SU-DHL-6 (cell line): ENCODE measurements at regions not wholly inside any gene's neighbourhood (a gene's known extent, or its start where the extent isn't known, plus 50 kb on each side); places are given as distances from the start of the nearest gene placed in this dataset.

ENCODE experiments used
- H2AFZ ChIP-seq: fragments of 200-600 bp; sonication (generic); 2 replicates; pipeline ENCODE4 v1.6.1; 2014; ENCODE audit warnings: low read depth, mild to moderate bottlenecking, moderate library complexity, mixed read lengths, antibody characterized with exemption, low read length; ENCODE audit not compliant: severe bottlenecking
- H3F3A ChIP-seq: fragments of 200-600 bp; shearing (Covaris generic); 2 replicates; pipeline ENCODE4 v1.6.0; 2016; ENCODE audit warnings: antibody characterized with exemption, mild to moderate bottlenecking; ENCODE audit not compliant: insufficient read depth
- H3K27ac ChIP-seq: fragments of 200-600 bp; sonication (generic); 2 replicates; pipeline ENCODE4 v1.5.1; 2016; ENCODE audit warnings: low read depth, mild to moderate bottlenecking, low read length, moderate library complexity, mixed read lengths
- H3K27me3 ChIP-seq: fragments of 200-600 bp; sonication (generic), shearing (Covaris generic); 2 replicates; pipeline ENCODE4 v1.6.0; 2014; ENCODE audit warnings: mild to moderate bottlenecking, low read length
- H3K36me3 ChIP-seq: fragments of 200-600 bp; sonication (generic); 2 replicates; pipeline ENCODE4 v1.6.1; 2014; ENCODE audit warnings: mild to moderate bottlenecking, low read length, mixed read lengths
- H3K4me2 ChIP-seq: fragments of 300-600, 200-600 bp; shearing (Covaris generic), sonication (generic); 2 replicates; pipeline ENCODE4 v1.6.0; 2014; ENCODE audit warnings: low read length, low read depth, mild to moderate bottlenecking; ENCODE audit not compliant: poor library complexity, severe bottlenecking
- H3K4me3 ChIP-seq: fragments of 200-600 bp; sonication (generic); 2 replicates; pipeline ENCODE4 v1.5.1; 2014; ENCODE audit warnings: antibody characterized with exemption, low read length, mild to moderate bottlenecking, mixed read lengths; ENCODE audit not compliant: insufficient read depth, poor library complexity, severe bottlenecking
- H3K79me2 ChIP-seq: fragments of 200-600 bp; sonication (generic); 2 replicates; pipeline ENCODE4 v1.6.1; 2014; ENCODE audit warnings: mild to moderate bottlenecking, low read length, moderate library complexity; ENCODE audit not compliant: insufficient read depth
- H3K9ac ChIP-seq: fragments of 200-600 bp; sonication (generic); 2 replicates; pipeline ENCODE4 v1.7.0; 2014; ENCODE audit warnings: mild to moderate bottlenecking, low read length
- H3K9me2 ChIP-seq: fragments of 200-600 bp; sonication (generic); replicated peaks from 2 replicates; pipeline ENCODE4 v1.6.1; 2014; ENCODE audit warnings: low read length; ENCODE audit not compliant: insufficient read depth
- H3K9me3 ChIP-seq: fragments of 200-600 bp; sonication (generic); 2 replicates; pipeline ENCODE4 v1.6.1; 2014; ENCODE audit warnings: low read length, mixed read lengths; ENCODE audit not compliant: insufficient read depth
- H4K20me1 ChIP-seq: fragments of 200-600 bp; sonication (generic); 2 replicates; pipeline ENCODE4 v1.6.1; 2014; ENCODE audit warnings: low read depth, mild to moderate bottlenecking, antibody characterized with exemption, low read length, moderate library complexity, mixed read lengths
- CTCF ChIP-seq: fragments of 200-600 bp; sonication (generic); IDR thresholded peaks from one replicate; pipeline ENCODE4 v1.5.1; 2017; ENCODE audit warnings: antibody characterized with exemption, mild to moderate bottlenecking, low read length, moderate library complexity; ENCODE audit not compliant: insufficient read depth, poor library complexity, severe bottlenecking
- EZH2phosphoT487 ChIP-seq: fragments of 200-600 bp; sonication (generic), shearing (Covaris generic); conservative IDR thresholded peaks from 2 replicates; pipeline ENCODE4 v1.6.1; 2018; ENCODE audit warnings: mild to moderate bottlenecking, antibody characterized with exemption, low read length, moderate library complexity, mixed read lengths

GRCh38 chr2:88873620-88874019, 182.1 kb downstream of the RPIA start:
- no peaks in the 10 kb centered on the region for H3K36me3 ChIP-seq
- no peaks in the 10 kb centered on the region for H3K27me3 ChIP-seq
- no peak overlapping the region for H2AFZ ChIP-seq
- H3K4me3 ChIP-seq: no peak overlapping the region
- no peak overlapping the region for H3K4me2 ChIP-seq
- no peaks in the 10 kb centered on the region for H3K9me2 ChIP-seq
- H3F3A ChIP-seq: no peaks in the 10 kb centered on the region
- H3K9me3 ChIP-seq: no peaks in the 10 kb centered on the region
- no peak overlapping the region for H3K27ac ChIP-seq
- H3K9ac ChIP-seq: no peak overlapping the region
- H4K20me1 ChIP-seq: no peaks in the 10 kb centered on the region
- H3K79me2 ChIP-seq: no peaks in the 10 kb centered on the region
- TF ChIP-seq CTCF (no peak), EZH2phosphoT487 (no peak)

- H4K20me1 ChIP-seq: no peaks in the 10 kb centered on the region
- no peak for TF ChIP-seq CTCF
- no peak for TF ChIP-seq EZH2phosphoT487
- no peak overlapping the region for H3K4me3 ChIP-seq
- H3K4me2 ChIP-seq: no peak overlapping the region
- no peaks in the 10 kb centered on the region for H3K27me3 ChIP-seq
- no peaks in the 10 kb centered on the region for H3K79me2 ChIP-seq
- no peak overlapping the region for H3K9ac ChIP-seq
- H3K27ac ChIP-seq: no peak overlapping the region
- H3F3A ChIP-seq: no peaks in the 10 kb centered on the region
- no peak overlapping the region for H2AFZ ChIP-seq
- no peaks in the 10 kb centered on the region for H3K36me3 ChIP-seq
- no peaks in the 10 kb centered on the region for H3K9me3 ChIP-seq
- no peaks in the 10 kb centered on the region for H3K9me2 ChIP-seq
Observed at GRCh38 chr2:88874063-88874657, 182.7 kb downstream of the RPIA start.

GRCh38 chr2:88875736-88876135, 184.3 kb downstream of the RPIA start:
- Histone ChIP-seq H3K27me3 (no peaks in the 10 kb centered on the region), H3K9ac (no peak overlapping the region), H3K79me2 (no peaks in the 10 kb centered on the region), H3K4me3 (no peak overlapping the region), H3K9me2 (no peaks in the 10 kb centered on the region), H3K4me2 (no peak overlapping the region), H3K27ac (no peak overlapping the region), H4K20me1 (no peaks in the 10 kb centered on the region), H2AFZ (no peak overlapping the region), H3F3A (no peaks in the 10 kb centered on the region), H3K9me3 (no peaks in the 10 kb centered on the region), H3K36me3 (no peaks in the 10 kb centered on the region)
- TF ChIP-seq EZH2phosphoT487 (no peak), CTCF (no peak)
